GM18517 (cell line): ENCODE measurements at regions not wholly inside any gene's neighbourhood (a gene's known extent, or its start where the extent isn't known, plus 50 kb on each side); places are given as distances from the start of the nearest gene placed in this dataset.

ENCODE experiments used
- ATAC-seq: cut with Tn5 transposase; IDR thresholded peaks from one replicate; pipeline ENCODE4 v1.9.1; 2021; ENCODE audit warnings: mild to moderate bottlenecking, moderate library complexity; ENCODE audit not compliant: unreplicated experiment

- ATAC-seq = no peak
Observed at GRCh38 chr4:58711039-58711438, 1600.9 kb upstream of the IGFBP7 start.

- ATAC-seq = no peak
Observed at GRCh38 chr4:58688568-58688967, 1578.4 kb upstream of the IGFBP7 start.

- no peak for ATAC-seq
Observed at GRCh38 chr4:58679886-58680285, 1569.7 kb upstream of the IGFBP7 start.

DNA sequence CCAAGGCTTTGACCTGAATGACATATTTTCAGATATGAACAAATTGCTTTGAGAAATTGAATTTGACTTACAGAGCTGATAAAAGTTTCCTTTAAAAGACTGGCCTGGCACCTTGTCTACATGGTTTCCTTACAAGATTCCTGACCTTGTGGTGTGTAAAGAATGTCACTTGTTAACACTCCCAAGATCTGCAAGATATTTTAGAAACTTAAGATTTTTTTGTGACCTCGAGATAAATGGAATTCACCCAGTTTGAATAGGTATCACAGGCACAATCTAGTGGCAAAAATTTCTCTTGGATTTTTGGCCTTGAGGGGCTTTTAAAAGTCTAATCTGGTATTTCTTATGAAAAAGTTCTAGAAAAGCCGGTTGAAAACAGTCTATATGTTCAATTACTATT is 1568.9 kb upstream of the IGFBP7 start:
- no peak for ATAC-seq

DNA sequence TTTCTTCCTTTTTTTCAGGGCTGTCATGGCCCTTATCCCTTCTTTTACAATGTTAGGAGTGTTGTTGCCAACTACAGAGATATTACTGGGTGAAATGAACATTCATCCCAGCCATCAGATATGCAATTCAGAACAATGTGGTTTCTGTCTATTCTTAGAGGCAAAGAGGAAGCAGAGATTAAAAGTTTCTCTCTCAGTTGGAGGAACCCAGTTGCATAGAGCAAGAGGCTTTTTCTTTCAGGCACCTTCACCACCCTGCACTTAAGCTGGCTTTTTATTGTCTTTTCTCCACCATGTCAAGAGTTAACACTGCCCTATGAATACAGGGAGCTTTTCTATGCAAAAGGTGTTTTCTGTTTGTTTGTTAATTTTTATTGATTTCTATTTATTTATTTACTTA is 1559.6 kb upstream of the IGFBP7 start:
- ATAC-seq = no peak

DNA sequence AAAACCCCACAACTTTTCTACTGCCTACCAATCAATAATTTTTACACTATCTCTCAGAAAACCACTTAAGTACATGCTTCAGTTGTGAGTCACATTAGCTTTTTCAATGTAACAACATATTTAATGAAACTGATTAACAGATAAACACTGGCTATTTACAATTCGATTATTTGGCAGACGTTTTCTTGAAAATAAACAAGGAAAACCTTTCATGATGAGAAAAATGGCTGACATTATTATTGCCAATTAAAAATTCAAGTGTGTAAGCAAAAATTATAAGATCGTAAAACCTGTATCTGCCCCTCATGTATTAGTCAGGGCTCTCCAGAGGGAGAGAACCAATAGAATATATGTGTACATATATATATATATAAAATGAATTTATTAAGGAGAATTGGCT is 1555.5 kb upstream of the IGFBP7 start:
- ATAC-seq = no peak

GRCh38 chr4:58658701-58659100 is 1548.5 kb upstream of the IGFBP7 start:
- ATAC-seq = no peak

DNA sequence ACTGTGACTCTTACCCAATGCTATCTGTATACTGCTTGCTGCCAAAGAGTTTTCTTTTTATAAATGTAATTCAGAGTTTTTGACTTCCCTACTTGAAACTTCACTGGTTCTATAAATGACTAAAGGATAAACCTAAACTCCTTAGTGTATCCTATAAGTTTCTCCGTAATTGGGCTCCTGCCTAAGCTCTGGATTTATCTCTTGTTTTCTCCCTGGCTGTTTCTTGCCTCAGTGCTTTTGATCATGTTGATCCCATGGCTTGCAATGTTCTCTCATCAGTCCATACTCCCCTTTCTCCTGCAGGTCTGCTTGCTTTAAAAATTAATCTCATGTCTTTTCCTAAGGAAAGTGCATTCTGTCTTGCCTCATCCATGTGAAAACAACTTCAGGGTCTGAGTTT is 1543.1 kb upstream of the IGFBP7 start:
- no peak for ATAC-seq

DNA sequence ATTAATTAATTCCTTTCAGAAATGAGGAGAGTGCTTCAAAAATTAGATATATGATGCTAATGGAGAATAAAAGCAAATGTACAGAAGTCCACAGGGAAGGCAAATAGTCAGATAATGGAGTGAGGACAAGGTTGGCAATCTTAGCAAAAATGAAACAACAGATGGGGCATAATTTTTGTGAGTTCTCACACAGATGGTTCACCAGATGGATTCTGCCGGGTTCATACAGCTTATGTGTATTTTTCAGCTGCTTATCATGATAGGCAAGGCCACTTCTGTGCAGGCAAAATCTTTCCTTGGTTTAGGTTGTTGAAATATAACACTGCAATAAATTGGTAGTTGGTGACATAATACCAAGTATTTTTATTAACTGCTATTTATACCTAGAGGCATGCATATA is 1539.0 kb upstream of the IGFBP7 start:
- no peak for ATAC-seq

DNA sequence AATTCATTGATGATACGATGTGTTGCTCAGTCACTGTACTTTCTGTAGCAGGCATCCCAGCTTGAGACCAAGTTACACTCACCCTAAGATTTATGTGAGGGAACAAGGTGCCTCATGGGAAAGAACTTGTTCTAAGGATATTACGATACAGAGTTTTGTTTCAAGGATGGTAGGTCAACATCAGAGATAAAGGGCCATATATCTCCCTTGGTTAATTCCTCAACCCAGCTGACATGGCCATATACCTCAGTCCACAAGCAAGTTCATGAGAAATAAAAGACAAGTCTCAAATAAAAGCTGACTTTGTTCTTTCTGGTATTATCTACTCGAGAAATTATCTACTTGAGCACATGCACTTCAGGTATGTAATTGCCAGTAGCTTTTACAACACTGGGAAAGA is 1535.9 kb upstream of the IGFBP7 start:
- no peak for ATAC-seq

- ATAC-seq = no peak
Observed at GRCh38 chr4:58644549-58644948, 1534.4 kb upstream of the IGFBP7 start.

GRCh38 chr4:58636381-58636780 is 1526.2 kb upstream of the IGFBP7 start:
- ATAC-seq = no peak

GRCh38 chr4:58617226-58617625 is 1507.0 kb upstream of the IGFBP7 start:
- ATAC-seq = no peak

DNA sequence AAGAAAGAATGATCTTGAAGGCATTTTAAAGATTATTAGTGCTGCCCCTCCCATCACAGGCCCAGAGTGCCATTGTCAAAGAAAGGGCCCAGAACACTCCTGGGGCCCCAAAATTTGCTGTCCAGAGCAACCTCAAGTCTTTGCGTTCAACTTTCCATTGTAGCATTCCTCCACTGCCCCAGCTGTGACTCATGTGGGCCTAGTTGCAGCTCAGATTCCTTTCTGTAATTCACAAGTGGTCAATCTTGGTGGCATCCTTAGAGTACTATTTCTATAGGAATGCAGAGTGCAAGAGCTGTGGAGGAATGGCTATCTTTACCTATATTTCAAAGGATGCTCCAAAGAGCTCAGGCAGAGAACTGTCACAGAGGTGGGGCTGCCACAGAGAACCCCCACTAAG is 1500.8 kb upstream of the IGFBP7 start:
- no peak for ATAC-seq

- no peak for ATAC-seq
Observed at GRCh38 chr4:58606303-58606702, 1496.1 kb upstream of the IGFBP7 start.

- no peak for ATAC-seq
Observed at GRCh38 chr4:58603951-58604350, 1493.8 kb upstream of the IGFBP7 start.

DNA sequence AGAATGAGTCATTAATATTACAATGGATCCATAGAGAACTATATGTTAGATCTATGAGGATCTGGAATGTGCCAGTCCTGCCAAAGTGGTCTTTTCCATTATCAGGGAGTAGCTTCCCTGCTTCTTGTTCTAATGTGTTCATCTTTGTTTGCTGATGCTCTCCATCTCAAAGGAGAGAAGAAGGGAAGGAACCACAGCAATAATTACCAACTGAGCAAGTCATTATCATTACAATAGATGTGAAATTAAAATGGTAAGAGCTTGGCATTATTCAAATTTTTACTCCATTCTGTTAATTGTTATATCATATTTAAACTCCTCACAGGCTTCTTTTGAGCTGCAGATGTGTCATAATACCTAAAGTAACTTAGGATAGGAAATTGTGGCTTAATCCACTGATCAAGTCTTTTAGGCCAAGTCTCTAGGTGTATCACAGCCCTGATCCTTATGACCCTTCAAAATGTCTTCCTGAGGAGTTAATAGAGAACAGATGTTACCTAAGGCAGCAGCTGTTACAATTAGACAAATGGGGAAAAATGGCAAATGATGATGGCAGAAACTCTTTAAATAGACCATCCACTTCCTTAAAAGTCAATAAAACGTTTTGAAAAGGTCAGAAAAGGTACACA is 1492.7 kb upstream of the IGFBP7 start:
- no peak for ATAC-seq

GRCh38 chr4:58602022-58602421 is 1491.8 kb upstream of the IGFBP7 start:
- ATAC-seq = no peak

- no peak for ATAC-seq
Observed at GRCh38 chr4:58600290-58600689, 1490.1 kb upstream of the IGFBP7 start.

- ATAC-seq = no peak
Observed at GRCh38 chr4:58590722-58591121, 1480.5 kb upstream of the IGFBP7 start.

DNA sequence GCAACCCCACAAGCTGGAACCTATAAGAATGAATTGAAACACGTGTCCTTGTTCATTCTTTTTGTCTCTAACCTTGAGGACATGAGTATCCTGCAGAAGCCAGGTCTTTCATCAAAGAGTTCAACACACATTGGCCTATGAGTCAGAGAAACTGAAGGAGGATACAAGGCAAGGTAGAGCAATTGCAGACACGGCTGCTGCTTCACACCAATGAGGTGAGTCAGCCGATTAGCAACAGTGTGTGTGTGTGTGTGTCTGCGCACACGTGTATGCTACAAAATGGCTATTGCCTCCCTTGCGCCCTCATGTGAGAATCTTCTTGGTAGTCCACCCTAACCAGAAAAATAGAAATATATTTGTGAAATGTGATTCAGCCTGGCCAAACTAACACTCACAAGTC is 1477.7 kb upstream of the IGFBP7 start:
- no peak for ATAC-seq

- no peak for ATAC-seq
Observed at GRCh38 chr4:58566260-58566659, 1456.1 kb upstream of the IGFBP7 start.

DNA sequence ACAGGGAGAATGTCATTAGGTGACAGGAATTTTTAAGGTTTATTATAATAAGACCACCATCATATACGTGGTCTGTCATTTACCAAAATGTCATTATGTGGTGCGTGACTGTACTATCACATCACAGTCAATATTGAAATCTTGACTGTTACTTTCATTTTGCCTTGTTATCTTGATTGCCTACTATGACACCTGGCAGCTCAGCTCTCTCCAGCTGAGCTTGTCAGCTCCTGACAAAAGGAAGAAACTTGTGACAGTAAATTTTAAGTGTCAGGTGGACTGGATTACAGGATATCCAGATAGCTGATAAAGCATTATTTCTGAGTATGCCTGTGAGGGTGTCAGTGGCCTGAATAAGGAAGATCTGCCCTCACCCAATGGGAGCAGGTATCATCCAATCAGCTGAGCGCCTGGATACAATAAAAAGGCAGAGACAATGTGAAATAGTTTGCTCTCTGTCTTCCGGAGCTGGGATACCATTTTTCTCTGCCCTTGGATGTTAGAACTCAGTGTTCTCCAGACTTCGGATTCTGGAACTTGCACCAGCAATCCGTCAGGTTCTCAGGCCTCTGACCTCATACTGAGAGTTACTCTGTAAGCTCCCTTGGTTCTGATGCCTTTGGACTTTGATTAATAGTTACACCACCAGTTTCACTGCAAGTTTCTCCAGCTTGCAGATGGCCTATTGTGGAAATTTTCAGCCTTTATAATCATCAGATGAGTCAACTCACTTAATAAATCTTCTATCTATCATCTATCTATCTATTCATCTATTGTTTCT is 1454.7 kb upstream of the IGFBP7 start:
- no peak for ATAC-seq
